ENCODE measurements at regions not wholly inside any gene's neighbourhood (a gene's known extent, or its start where the extent isn't known, plus 50 kb on each side); places are given as distances from the start of the nearest gene placed in this dataset.
A peak's percentile ranks its signal among the peaks of the same experiment; 100 is the strongest.

- ATAC-seq: no peak
- H3K27me3 ChIP-seq (ENCODE audit: control insufficient read depth in 1 of 2, insufficient read depth in 2 of 2, low read length in 2 of 2): peaks cover 6 to 38% of the 10 kb centered on the region in 2 experiments; a peak in 4 of 5 replicates
- ChIA-PET CTCF (ENCODE audit: low intra/inter-chr PET ratio, low total read pairs) (no interaction called here), POLR2A (no interaction called here)
- WGBS (ENCODE audit: low lambda C conversion rate): 6% methylated on average over 8 of the region's 8 CpGs
- H3K79me2 ChIP-seq (ENCODE audit: insufficient read depth, low read length): no peaks in the 10 kb centered on the region
- no peaks in the 10 kb centered on the region for H4K20me1 ChIP-seq (ENCODE audit: insufficient read depth, low read length)
- no peak for DNase-seq (ENCODE audit: low spot score)
- H3K27ac ChIP-seq (ENCODE audit: extremely low read length, insufficient read depth, low read length): no peak overlapping the region
- no peaks in the 10 kb centered on the region for H3K9me3 ChIP-seq (ENCODE audit: low read length)
- no peak overlapping the region for H3K9ac ChIP-seq (ENCODE audit: insufficient read depth, low read depth, low read length)
- no peaks in the 10 kb centered on the region for H3K36me3 ChIP-seq (replicated peaks in 1 of 2; ENCODE audit: control insufficient read depth in 1 of 2, insufficient read depth in 2 of 2, low read length in 2 of 2)
- FAIRE-seq: no peak
- BruUV-seq (replicated peaks): no TSS peak
- H2AFZ ChIP-seq (ENCODE audit: low read length): no peak overlapping the region
- no peak for TF ChIP-seq TEAD2 (CRISPR knock-in tag; IDR thresholded peaks at IDR 0.05)
- TF ChIP-seq DPF2 (CRISPR knock-in tag; IDR thresholded peaks at IDR 0.05; ENCODE audit: borderline replicate concordance, low read depth): no peak
- TF ChIP-seq ZFP1 (CRISPR knock-in tag; IDR thresholded peaks at IDR 0.05): no peak
- TF ChIP-seq ATF1 (CRISPR knock-in tag; IDR thresholded peaks at IDR 0.05): no peak
- no peak for TF ChIP-seq ZSCAN25 (CRISPR knock-in tag; IDR thresholded peaks at IDR 0.05)
- TF ChIP-seq PBX3 (CRISPR knock-in tag; IDR thresholded peaks at IDR 0.05; ENCODE audit: borderline replicate concordance): no peak
- no peak for TF ChIP-seq SRSF9 (IDR thresholded peaks at IDR 0.05; ENCODE audit: borderline replicate concordance, insufficient read depth, low read depth, low read length, poor library complexity, severe bottlenecking)
- no peak for TF ChIP-seq RARG (CRISPR knock-in tag; IDR thresholded peaks at IDR 0.05; ENCODE audit: low read depth)
- in situ Hi-C loops (cut with HindIII; ENCODE audit: extremely low pct_ligation_motif_present, low pct_unique_long_range_greater_than_20kb) (no loop called here), intact Hi-C loops (cut with micrococcal nuclease; ENCODE audit: unreplicated experiment) (no loop called here)
- no peak overlapping the region for H3K4me3 ChIP-seq (replicated peaks in 1 of 3; ENCODE audit: insufficient read depth in 1 of 3, low read depth in 2 of 3, low read length in 3 of 3)
- H3K4me2 ChIP-seq (ENCODE audit: low read depth, low read length): no peak overlapping the region
- H3K4me1 ChIP-seq (ENCODE audit: insufficient read depth, low read length): no peaks in the 10 kb centered on the region
Observed at GRCh38 chr20:43360016-43360415, 97.7 kb upstream of the SRSF6 start.

GRCh38 chr20:43358811-43359210, 98.9 kb upstream of the SRSF6 start:
- Histone ChIP-seq H4K20me1 (ENCODE audit: insufficient read depth, low read length) (no peaks in the 10 kb centered on the region), H3K9ac (ENCODE audit: insufficient read depth, low read depth, low read length) (no peak overlapping the region), H3K9me3 (ENCODE audit: low read length) (no peaks in the 10 kb centered on the region), H3K4me3 (replicated peaks in 1 of 3; ENCODE audit: insufficient read depth in 1 of 3, low read depth in 2 of 3, low read length in 3 of 3) (no peak overlapping the region), H3K79me2 (ENCODE audit: insufficient read depth, low read length) (no peaks in the 10 kb centered on the region), H3K4me2 (ENCODE audit: low read depth, low read length) (no peak overlapping the region), H3K27me3 (ENCODE audit: control insufficient read depth in 1 of 2, insufficient read depth in 2 of 2, low read length in 2 of 2) (peaks cover 3 to 28% of the 10 kb centered on the region in 2 experiments; a peak in 4 of 5 replicates), H3K36me3 (replicated peaks in 1 of 2; ENCODE audit: control insufficient read depth in 1 of 2, insufficient read depth in 2 of 2, low read length in 2 of 2) (no peaks in the 10 kb centered on the region), H2AFZ (ENCODE audit: low read length) (no peak overlapping the region), H3K4me1 (ENCODE audit: insufficient read depth, low read length) (no peaks in the 10 kb centered on the region), H3K27ac (ENCODE audit: extremely low read length, insufficient read depth, low read length) (no peak overlapping the region)
- in situ Hi-C loops (cut with HindIII; ENCODE audit: extremely low pct_ligation_motif_present, low pct_unique_long_range_greater_than_20kb): no loop called here
- no peak for FAIRE-seq
- peak; percentile 93 to 97 for TF ChIP-seq MAFK (conservative IDR thresholded peaks at IDR 0.05 in 1 of 2, IDR thresholded peaks at IDR 0.05 in 1 of 2; ENCODE audit: low read length in 2 of 2)
- peak; percentile 89 for TF ChIP-seq MAFF (IDR thresholded peaks at IDR 0.05; ENCODE audit: low read depth, low read length)
- TF ChIP-seq ZNF775 (CRISPR knock-in tag; IDR thresholded peaks at IDR 0.05; ENCODE audit: borderline replicate concordance): no peak
- no peak for DNase-seq (ENCODE audit: low spot score)
- ChIA-PET CTCF (ENCODE audit: low intra/inter-chr PET ratio, low total read pairs) (no interaction called here), POLR2A (no interaction called here)
- no peak for ATAC-seq
- no TSS peak for BruUV-seq (replicated peaks)
- intact Hi-C loops (cut with micrococcal nuclease; ENCODE audit: unreplicated experiment): no loop called here
- 3% methylated on average over 2 of the region's 2 CpGs for WGBS (ENCODE audit: low lambda C conversion rate)

Measured in HepG2 (cell line).